ENCODE measurements at regions not wholly inside any gene's neighbourhood (a gene's known extent, or its start where the extent isn't known, plus 50 kb on each side); places are given as distances from the start of the nearest gene placed in this dataset.

- H3K9ac ChIP-seq (ENCODE audit: low read depth, low read length), result no peak overlapping the region
- H3K4me1 ChIP-seq (ENCODE audit: control insufficient read depth, insufficient read depth, low read length), result no peaks in the 10 kb centered on the region
- no peaks in the 10 kb centered on the region for H3K27me3 ChIP-seq (ENCODE audit: control insufficient read depth, insufficient read depth, low read length)
- H2AK9ac ChIP-seq (replicated peaks; ENCODE audit: low read depth, low read length, poor library complexity), result no peak overlapping the region
- H2AFZ ChIP-seq (replicated peaks; ENCODE audit: low read length, poor library complexity), result no peak overlapping the region
- H2BK120ac ChIP-seq (ENCODE audit: low read depth, low read length), result no peak overlapping the region
- TF ChIP-seq ELK1 (IDR thresholded peaks at IDR 0.05; ENCODE audit: borderline replicate concordance, low read depth, low read length), result no peak
- no peak for TF ChIP-seq MXI1 (IDR thresholded peaks at IDR 0.05; ENCODE audit: borderline replicate concordance, low read depth, low read length)
- no peak for TF ChIP-seq POLR2A (IDR thresholded peaks at IDR 0.05; ENCODE audit: low read depth, low read length)
- no peak for TF ChIP-seq MAZ (IDR thresholded peaks at IDR 0.05; ENCODE audit: borderline replicate concordance, low read depth, low read length)
- no peak for TF ChIP-seq FOS (IDR thresholded peaks at IDR 0.05; ENCODE audit: low read depth, low read length)
- TF ChIP-seq USF2 (IDR thresholded peaks at IDR 0.05; ENCODE audit: low read depth, low read length), result no peak
- TF ChIP-seq MAFK (IDR thresholded peaks at IDR 0.05; ENCODE audit: low read depth, low read length), result no peak
- no peak for TF ChIP-seq RCOR1 (IDR thresholded peaks at IDR 0.05; ENCODE audit: insufficient replicate concordance, low read length)
- no peak for TF ChIP-seq CTCF (conservative IDR thresholded peaks at IDR 0.05; ENCODE audit: low read depth, low read length)
- TF ChIP-seq RAD21 (IDR thresholded peaks at IDR 0.05; ENCODE audit: low read length), result no peak
- TF ChIP-seq SMC3 (IDR thresholded peaks at IDR 0.05; ENCODE audit: low read depth, low read length), result no peak
- H3K23ac ChIP-seq (ENCODE audit: low read depth, low read length), result no peak overlapping the region
- dilution Hi-C loops (cut with HindIII; ENCODE audit: low sequenced_read_pairs, unreplicated experiment), result no loop called here
- no peak overlapping the region for H3K14ac ChIP-seq (replicated peaks; ENCODE audit: low read depth, low read length)
- DNase-seq (no peak), ATAC-seq (ENCODE audit: low read depth) (no peak)
- H3K4ac ChIP-seq (ENCODE audit: low read depth, low read length), result no peak overlapping the region
- no peaks in the 10 kb centered on the region for H3K9me3 ChIP-seq (ENCODE audit: control insufficient read depth, insufficient read depth, low read length)
- H4K5ac ChIP-seq (ENCODE audit: low read depth, low read length), result no peak overlapping the region
- no peak overlapping the region for H3K56ac ChIP-seq (ENCODE audit: extremely low read depth, insufficient read depth, low read length)
- H2AK5ac ChIP-seq (ENCODE audit: low read depth, low read length), result no peak overlapping the region
- H3K27ac ChIP-seq (ENCODE audit: insufficient read depth, low read length), result no peak overlapping the region
- ChIA-PET CTCF (no interaction called here), POLR2A (ENCODE audit: unreplicated experiment) (no interaction called here)
- no peak overlapping the region for H3K4me3 ChIP-seq (ENCODE audit: insufficient read depth, low read depth, low read length)
- no peaks in the 10 kb centered on the region for H4K20me1 ChIP-seq (ENCODE audit: insufficient read depth, low read length)
- intact Hi-C loops (cut with micrococcal nuclease), result no loop called here
- H3K18ac ChIP-seq (ENCODE audit: low read depth, low read length), result no peak overlapping the region
- in situ Hi-C loops (cut with MboI; ENCODE audit: low sequenced_read_pairs), result no loop called here
- no peaks in the 10 kb centered on the region for H3K9me1 ChIP-seq (ENCODE audit: insufficient read depth, low read length)
- H3K79me1 ChIP-seq (ENCODE audit: low read depth in 1 of 2, low read length in 2 of 2), result no peaks in the 10 kb centered on the region
- H2BK5ac ChIP-seq (ENCODE audit: low read depth, low read length, poor library complexity, severe bottlenecking), result no peak overlapping the region
- no peak overlapping the region for H4K8ac ChIP-seq (ENCODE audit: low read depth in 2 of 2, low read length in 2 of 2)
- H2BK15ac ChIP-seq (ENCODE audit: low read depth, low read length), result no peak overlapping the region
- H3K4me2 ChIP-seq (ENCODE audit: low read depth, low read length), result no peak overlapping the region
- H2BK20ac ChIP-seq (ENCODE audit: low read depth, low read length), result no peak overlapping the region
- no CpG with 5 or more reads among the region's 2 CpGs for WGBS, 2 experiments (ENCODE audit: extremely low coverage in 2 of 2, insufficient read length in 1 of 2)
- no peak overlapping the region for H4K91ac ChIP-seq (ENCODE audit: insufficient read depth, low read depth, low read length)
- BruUV-seq (replicated peaks), result no TSS peak
- H3K36me3 ChIP-seq (ENCODE audit: control insufficient read depth, insufficient read depth, low read length), result no peaks in the 10 kb centered on the region
These were observed 62.3 kb upstream of the HS3ST2 start for GRCh38 chr16:22751685-22752084.
